ENCODE measurements at regions not wholly inside any gene's neighbourhood (a gene's known extent, or its start where the extent isn't known, plus 50 kb on each side); places are given as distances from the start of the nearest gene placed in this dataset.

- no peak for TF ChIP-seq CTCF (IDR thresholded peaks at IDR 0.05)
- TF ChIP-seq POLR2A (IDR thresholded peaks at IDR 0.05): no peak
Measured at GRCh38 chr12:61029516-61029915, 1230.7 kb upstream of the USP15 start.

Measured in adrenal gland (tissue), 5 donors.